ENCODE measurements at regions not wholly inside any gene's neighbourhood (a gene's known extent, or its start where the extent isn't known, plus 50 kb on each side); places are given as distances from the start of the nearest gene placed in this dataset.

DNA sequence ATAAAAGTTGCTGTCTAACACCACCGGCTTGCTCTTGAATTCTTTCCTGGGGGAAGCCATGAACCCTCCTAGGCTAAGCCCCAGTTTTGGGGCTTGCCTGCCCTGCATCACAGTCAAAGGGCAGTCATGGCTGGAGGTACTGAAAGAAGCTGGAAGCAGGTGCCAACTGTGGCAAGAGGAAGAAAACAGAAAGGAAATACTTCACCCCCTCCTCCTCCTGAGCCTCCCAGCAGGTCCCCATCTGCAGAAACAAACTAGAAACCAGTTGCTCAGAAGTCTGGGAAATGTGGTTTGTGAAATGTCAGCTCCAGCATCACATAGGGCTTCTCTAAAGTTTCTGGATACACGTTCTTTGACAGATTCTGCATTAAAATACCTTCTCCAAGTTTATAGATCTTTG is 150.0 kb upstream of the PSMD7 start:
- TF ChIP-seq, protein P1, sequence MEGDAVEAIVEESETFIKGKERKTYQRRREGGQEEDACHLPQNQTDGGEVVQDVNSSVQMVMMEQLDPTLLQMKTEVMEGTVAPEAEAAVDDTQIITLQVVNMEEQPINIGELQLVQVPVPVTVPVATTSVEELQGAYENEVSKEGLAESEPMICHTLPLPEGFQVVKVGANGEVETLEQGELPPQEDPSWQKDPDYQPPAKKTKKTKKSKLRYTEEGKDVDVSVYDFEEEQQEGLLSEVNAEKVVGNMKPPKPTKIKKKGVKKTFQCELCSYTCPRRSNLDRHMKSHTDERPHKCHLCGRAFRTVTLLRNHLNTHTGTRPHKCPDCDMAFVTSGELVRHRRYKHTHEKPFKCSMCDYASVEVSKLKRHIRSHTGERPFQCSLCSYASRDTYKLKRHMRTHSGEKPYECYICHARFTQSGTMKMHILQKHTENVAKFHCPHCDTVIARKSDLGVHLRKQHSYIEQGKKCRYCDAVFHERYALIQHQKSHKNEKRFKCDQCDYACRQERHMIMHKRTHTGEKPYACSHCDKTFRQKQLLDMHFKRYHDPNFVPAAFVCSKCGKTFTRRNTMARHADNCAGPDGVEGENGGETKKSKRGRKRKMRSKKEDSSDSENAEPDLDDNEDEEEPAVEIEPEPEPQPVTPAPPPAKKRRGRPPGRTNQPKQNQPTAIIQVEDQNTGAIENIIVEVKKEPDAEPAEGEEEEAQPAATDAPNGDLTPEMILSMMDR (optimal IDR thresholded peaks at IDR 0.05 in 1 of 3, IDR thresholded peaks at IDR 0.05 in 1 of 3, conservative IDR thresholded peaks at IDR 0.05 in 1 of 3; ENCODE audit: extremely low read depth in 1 of 3, insufficient read depth in 2 of 3, low read length in 3 of 3): no peak
- TF ChIP-seq EZH2 (IDR thresholded peaks at IDR 0.05; ENCODE audit: low read length): no peak

All from keratinocyte (primary cell).